ENCODE measurements at regions not wholly inside any gene's neighbourhood (a gene's known extent, or its start where the extent isn't known, plus 50 kb on each side); places are given as distances from the start of the nearest gene placed in this dataset.

GRCh38 chrX:4206941-4207340 is 493.5 kb upstream of the PRKX start:
- DNase-seq, result no peak

GRCh38 chrX:4197971-4198370 is 484.5 kb upstream of the PRKX start:
- no peak for DNase-seq

- DNase-seq, result no peak
Measured at GRCh38 chrX:4193500-4194155, 480.2 kb upstream of the PRKX start.

- DNase-seq, result no peak
Measured at GRCh38 chrX:4186331-4186730, 472.9 kb upstream of the PRKX start.

- no peak for DNase-seq
Measured at GRCh38 chrX:4185086-4185485, 471.6 kb upstream of the PRKX start.

- no peak for DNase-seq
Measured at GRCh38 chrX:4182408-4182806, 469.0 kb upstream of the PRKX start.

- DNase-seq, result no peak
Measured at GRCh38 chrX:4181782-4182407, 468.4 kb upstream of the PRKX start.

- no peak for DNase-seq
Measured at GRCh38 chrX:4179031-4179430, 465.6 kb upstream of the PRKX start.

- DNase-seq, result no peak
Measured at GRCh38 chrX:4175221-4175620, 461.8 kb upstream of the PRKX start.

- no peak for DNase-seq
Measured at GRCh38 chrX:4173743-4174142, 460.3 kb upstream of the PRKX start.

- no peak for DNase-seq
Measured at GRCh38 chrX:4151798-4152197, 438.3 kb upstream of the PRKX start.

- no peak for DNase-seq
Measured at GRCh38 chrX:4150259-4150658, 436.8 kb upstream of the PRKX start.

GRCh38 chrX:4129626-4130025 is 416.2 kb upstream of the PRKX start:
- no peak for DNase-seq

- DNase-seq, result no peak
Measured at GRCh38 chrX:4118666-4119530, 405.4 kb upstream of the PRKX start.

- no peak for DNase-seq
Measured at GRCh38 chrX:4110964-4111363, 397.5 kb upstream of the PRKX start.

GRCh38 chrX:4094926-4095325 is 381.5 kb upstream of the PRKX start:
- no peak for DNase-seq

- no peak for DNase-seq
Measured at GRCh38 chrX:4091046-4091760, 377.8 kb upstream of the PRKX start.

GRCh38 chrX:4059893-4060292 is 346.4 kb upstream of the PRKX start:
- DNase-seq, result no peak

- DNase-seq, result no peak
Measured at GRCh38 chrX:4043951-4044350, 330.5 kb upstream of the PRKX start.

- no peak for DNase-seq
Measured at GRCh38 chrX:4035874-4036273, 322.4 kb upstream of the PRKX start.

- DNase-seq, result no peak
Measured at GRCh38 chrX:4028151-4028550, 314.7 kb upstream of the PRKX start.

- no peak for DNase-seq
Measured at GRCh38 chrX:4005281-4005680, 291.8 kb upstream of the PRKX start.

- DNase-seq, result no peak
Measured at GRCh38 chrX:4004822-4005221, 291.4 kb upstream of the PRKX start.
